ENCODE measurements at regions not wholly inside any gene's neighbourhood (a gene's known extent, or its start where the extent isn't known, plus 50 kb on each side); places are given as distances from the start of the nearest gene placed in this dataset.

DNA sequence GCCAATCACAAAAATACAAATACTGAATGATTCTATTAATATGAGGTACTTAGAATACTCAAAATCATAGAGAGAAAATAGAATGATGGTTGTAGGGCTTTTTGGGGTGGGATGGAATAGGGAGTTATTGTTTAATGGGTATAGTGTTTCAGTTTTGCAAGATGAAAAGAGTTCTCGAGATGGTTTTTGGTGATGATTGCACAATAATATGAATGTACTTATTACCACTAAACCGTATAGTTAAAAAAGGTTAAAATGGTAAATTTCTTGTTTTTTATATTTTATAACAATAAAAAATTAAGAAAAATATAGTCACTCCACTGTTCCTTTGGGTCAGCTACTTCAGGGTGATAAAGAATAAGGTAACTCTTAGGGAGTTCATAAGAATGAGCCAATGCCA is 560.1 kb downstream of the TDRD15 start:
- Mint-ChIP-seq H3K9me3 (peaks cover 26% of the 10 kb centered on the region), H3K27ac (no peak overlapping the region), H3K4me3 (no peak overlapping the region), H3K4me1 (no peaks in the 10 kb centered on the region), H3K36me3 (no peaks in the 10 kb centered on the region)
- ATAC-seq (no peak), DNase-seq (ENCODE audit: low spot score in 2 of 2) (no peak)

DNA sequence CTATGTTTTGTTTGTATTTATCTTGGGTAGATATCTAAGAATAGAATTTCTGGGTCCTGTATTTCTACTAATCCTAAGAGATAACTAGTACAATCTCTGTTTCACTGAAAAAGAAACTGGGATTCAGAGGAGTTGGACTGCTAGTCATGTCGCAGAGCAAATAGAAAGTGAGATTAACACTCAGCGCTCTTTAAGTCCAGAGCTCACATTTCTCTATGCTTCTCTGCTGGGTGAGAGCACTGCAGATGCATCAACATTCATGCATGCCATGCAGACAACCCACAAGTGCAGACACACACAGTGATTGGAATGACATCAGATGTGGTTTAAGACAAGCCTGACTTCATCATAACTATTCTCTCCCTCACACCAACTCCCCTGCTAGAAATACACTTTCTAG is 563.8 kb downstream of the TDRD15 start:
- Mint-ChIP-seq H3K27ac (no peak overlapping the region), H3K4me1 (no peaks in the 10 kb centered on the region), H3K36me3 (no peaks in the 10 kb centered on the region), H3K4me3 (no peak overlapping the region), H3K9me3 (peaks cover 11% of the 10 kb centered on the region)
- DNase-seq (ENCODE audit: low spot score in 2 of 2) (no peak), ATAC-seq (no peak)

DNA sequence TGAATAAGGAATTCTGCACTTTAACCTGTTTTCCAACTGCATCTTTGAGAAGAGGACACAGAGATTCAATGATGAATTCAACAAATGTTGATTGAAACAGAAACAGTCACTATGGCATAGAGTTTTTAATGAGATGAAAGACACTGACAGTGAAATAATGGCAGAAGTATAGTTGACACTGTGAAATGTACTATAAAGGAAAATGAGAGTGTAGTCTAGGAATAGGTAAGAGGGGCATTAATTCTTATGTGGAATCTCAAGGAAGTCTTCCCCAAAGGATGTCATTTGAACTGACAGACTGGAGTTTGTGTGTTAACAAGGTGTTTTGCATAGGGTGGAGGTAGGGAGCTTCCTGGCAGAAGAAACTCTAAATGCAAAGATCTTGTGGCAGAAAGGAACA is 566.2 kb downstream of the TDRD15 start:
- H3K4me1 Mint-ChIP-seq = no peaks in the 10 kb centered on the region
- ATAC-seq = no peak
- no peak overlapping the region for H3K4me3 Mint-ChIP-seq
- H3K36me3 Mint-ChIP-seq = no peaks in the 10 kb centered on the region
- peaks cover 2% of the 10 kb centered on the region for H3K9me3 Mint-ChIP-seq
- DNase-seq (ENCODE audit: low spot score in 2 of 2) = no peak
- H3K27ac Mint-ChIP-seq = no peak overlapping the region

- Mint-ChIP-seq H3K4me1 (no peaks in the 10 kb centered on the region), H3K27ac (no peak overlapping the region), H3K36me3 (no peaks in the 10 kb centered on the region), H3K9me3 (peaks cover 2% of the 10 kb centered on the region), H3K4me3 (no peak overlapping the region)
- ATAC-seq (no peak), DNase-seq (ENCODE audit: low spot score in 2 of 2) (no peak)
Observed at GRCh38 chr2:21693081-21693480, 569.3 kb downstream of the TDRD15 start.

DNA sequence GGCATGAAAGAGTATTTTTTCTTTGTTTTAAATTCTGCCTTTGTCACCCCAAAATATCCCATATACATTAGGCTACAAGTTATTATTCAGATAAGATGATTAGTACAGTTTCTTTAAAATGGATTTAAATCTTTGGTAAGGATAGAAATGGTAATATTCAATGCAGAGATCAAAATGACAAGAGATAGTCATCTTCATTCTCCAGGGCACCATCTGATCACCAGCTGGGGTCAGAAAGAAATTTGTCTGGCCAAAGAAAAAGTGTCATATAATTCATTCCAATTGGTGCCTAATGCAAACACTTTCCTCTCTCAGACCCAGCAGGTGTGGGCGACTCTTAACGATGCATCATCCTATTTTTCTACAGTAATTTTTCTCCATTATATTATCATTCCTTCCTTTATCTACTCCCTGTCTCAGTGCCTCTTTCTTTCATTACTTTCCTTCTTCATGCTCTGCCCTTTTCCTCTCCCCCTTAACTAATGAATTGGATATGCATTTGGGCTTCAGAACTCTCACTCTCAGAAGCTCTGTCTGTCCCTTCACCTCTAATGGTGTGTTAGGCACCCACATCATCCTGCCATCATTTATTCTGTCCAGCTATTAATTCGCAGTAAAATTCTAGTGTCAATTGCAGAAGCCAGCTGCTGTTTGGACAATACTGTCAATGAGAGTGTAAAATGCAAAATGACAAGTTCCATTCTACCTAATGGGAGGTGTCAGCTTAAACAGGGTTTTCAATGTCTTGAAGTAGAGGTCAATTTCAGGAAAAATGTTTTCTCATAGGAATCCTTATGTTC is 570.5 kb downstream of the TDRD15 start:
- no peak overlapping the region for H3K4me3 Mint-ChIP-seq
- no peaks in the 10 kb centered on the region for H3K36me3 Mint-ChIP-seq
- DNase-seq (ENCODE audit: low spot score in 2 of 2) = no peak
- no peak for ATAC-seq
- H3K27ac Mint-ChIP-seq = no peak overlapping the region
- H3K9me3 Mint-ChIP-seq = peaks cover 2% of the 10 kb centered on the region
- no peaks in the 10 kb centered on the region for H3K4me1 Mint-ChIP-seq

GRCh38 chr2:21696900-21697299 is 573.1 kb downstream of the TDRD15 start:
- ATAC-seq (no peak), DNase-seq (ENCODE audit: low spot score in 2 of 2) (no peak)
- no peak overlapping the region for H3K27ac Mint-ChIP-seq
- no peaks in the 10 kb centered on the region for H3K4me1 Mint-ChIP-seq
- no peaks in the 10 kb centered on the region for H3K36me3 Mint-ChIP-seq
- H3K4me3 Mint-ChIP-seq = no peak overlapping the region
- H3K9me3 Mint-ChIP-seq = peaks cover 7% of the 10 kb centered on the region

- no peak for DNase-seq (ENCODE audit: low spot score in 2 of 2)
- H3K36me3 Mint-ChIP-seq = no peaks in the 10 kb centered on the region
- peaks cover 7% of the 10 kb centered on the region for H3K9me3 Mint-ChIP-seq
- no peaks in the 10 kb centered on the region for H3K4me1 Mint-ChIP-seq
- H3K4me3 Mint-ChIP-seq = no peak overlapping the region
- no peak for ATAC-seq
- no peak overlapping the region for H3K27ac Mint-ChIP-seq
Observed at GRCh38 chr2:21700644-21701043, 576.9 kb downstream of the TDRD15 start.

DNA sequence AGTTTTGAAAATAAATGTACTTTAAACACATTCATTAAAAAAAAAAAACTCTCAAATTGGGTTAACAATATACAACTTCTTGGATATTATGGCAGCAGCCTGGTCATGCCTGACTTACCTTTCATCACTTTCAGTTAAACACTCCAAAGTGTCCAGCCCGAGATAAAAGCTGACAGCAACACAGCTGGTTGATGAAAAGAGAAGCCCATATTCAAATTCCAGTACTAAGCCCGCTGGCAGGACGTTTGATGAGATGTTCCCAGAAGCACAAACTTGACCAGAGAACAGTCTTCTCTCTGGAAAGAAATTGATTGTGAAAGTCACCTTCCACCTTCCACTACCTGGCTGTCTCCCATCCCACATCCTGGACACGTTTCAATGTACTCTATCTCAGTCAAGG is 586.3 kb downstream of the TDRD15 start:
- no peak for DNase-seq (ENCODE audit: low spot score in 2 of 2)
- H3K4me3 Mint-ChIP-seq = no peak overlapping the region
- H3K4me1 Mint-ChIP-seq = no peaks in the 10 kb centered on the region
- no peak for ATAC-seq
- H3K9me3 Mint-ChIP-seq = peaks cover 15% of the 10 kb centered on the region
- H3K36me3 Mint-ChIP-seq = no peaks in the 10 kb centered on the region
- no peak overlapping the region for H3K27ac Mint-ChIP-seq

- H3K36me3 Mint-ChIP-seq = no peaks in the 10 kb centered on the region
- H3K27ac Mint-ChIP-seq = no peak overlapping the region
- no peak overlapping the region for H3K4me3 Mint-ChIP-seq
- no peak for DNase-seq (ENCODE audit: low spot score in 2 of 2)
- H3K9me3 Mint-ChIP-seq = peaks cover 15% of the 10 kb centered on the region
- H3K4me1 Mint-ChIP-seq = no peaks in the 10 kb centered on the region
- no peak for ATAC-seq
Observed at GRCh38 chr2:21710496-21710895, 586.7 kb downstream of the TDRD15 start.

DNA sequence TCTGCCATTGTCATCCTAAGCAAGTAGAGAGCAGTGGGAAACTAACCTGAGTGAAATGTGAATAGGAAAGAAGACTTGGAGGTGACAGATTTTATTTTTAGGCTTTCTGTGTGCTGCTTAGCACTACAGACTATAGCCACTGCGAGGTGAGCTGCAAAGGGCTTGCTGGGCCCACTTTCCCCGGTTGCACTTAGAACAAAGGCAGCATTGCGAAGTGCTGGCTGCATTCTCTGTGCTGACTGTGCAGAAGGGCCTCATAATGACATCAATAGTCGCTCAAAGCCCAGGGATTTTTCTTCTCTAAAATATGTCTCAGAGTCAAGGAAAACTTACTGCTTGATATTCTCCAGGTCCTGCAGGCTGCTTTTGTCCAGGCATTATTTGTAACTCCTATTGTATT is 592.1 kb downstream of the TDRD15 start:
- ATAC-seq (no peak), DNase-seq (ENCODE audit: low spot score in 2 of 2) (no peak)
- Mint-ChIP-seq H3K4me1 (no peaks in the 10 kb centered on the region), H3K36me3 (no peaks in the 10 kb centered on the region), H3K9me3 (peaks cover 17% of the 10 kb centered on the region), H3K4me3 (no peak overlapping the region), H3K27ac (no peak overlapping the region)

DNA sequence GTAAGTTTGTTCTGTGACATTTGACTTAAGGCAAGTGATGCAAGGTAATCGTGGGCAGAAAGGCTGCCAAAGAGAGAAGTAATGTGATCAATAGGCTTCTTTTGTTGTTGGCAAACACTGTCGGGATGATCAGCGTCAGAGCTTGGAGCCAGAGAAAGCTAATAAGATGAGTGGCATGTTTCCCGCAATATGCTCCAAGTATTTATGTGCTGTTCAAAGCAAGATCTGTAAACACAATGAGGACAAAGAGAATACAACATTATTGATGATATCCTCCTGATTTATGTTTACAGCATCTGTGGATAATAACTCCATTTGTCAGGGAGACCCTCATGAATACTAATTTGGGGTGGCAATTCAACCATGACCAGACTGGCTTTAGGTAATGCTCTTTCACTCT is 603.3 kb downstream of the TDRD15 start:
- no peak overlapping the region for H3K4me3 Mint-ChIP-seq
- ATAC-seq (no peak), DNase-seq (ENCODE audit: low spot score in 2 of 2) (no peak)
- H3K36me3 Mint-ChIP-seq = no peaks in the 10 kb centered on the region
- peaks cover 3% of the 10 kb centered on the region for H3K9me3 Mint-ChIP-seq
- H3K4me1 Mint-ChIP-seq = no peaks in the 10 kb centered on the region
- H3K27ac Mint-ChIP-seq = no peak overlapping the region

GRCh38 chr2:21728133-21728532 is 604.4 kb downstream of the TDRD15 start:
- peaks cover 3% of the 10 kb centered on the region for H3K9me3 Mint-ChIP-seq
- no peak overlapping the region for H3K27ac Mint-ChIP-seq
- no peaks in the 10 kb centered on the region for H3K4me1 Mint-ChIP-seq
- ATAC-seq = no peak
- DNase-seq (ENCODE audit: low spot score in 2 of 2) = no peak
- H3K4me3 Mint-ChIP-seq = no peak overlapping the region
- no peaks in the 10 kb centered on the region for H3K36me3 Mint-ChIP-seq

DNA sequence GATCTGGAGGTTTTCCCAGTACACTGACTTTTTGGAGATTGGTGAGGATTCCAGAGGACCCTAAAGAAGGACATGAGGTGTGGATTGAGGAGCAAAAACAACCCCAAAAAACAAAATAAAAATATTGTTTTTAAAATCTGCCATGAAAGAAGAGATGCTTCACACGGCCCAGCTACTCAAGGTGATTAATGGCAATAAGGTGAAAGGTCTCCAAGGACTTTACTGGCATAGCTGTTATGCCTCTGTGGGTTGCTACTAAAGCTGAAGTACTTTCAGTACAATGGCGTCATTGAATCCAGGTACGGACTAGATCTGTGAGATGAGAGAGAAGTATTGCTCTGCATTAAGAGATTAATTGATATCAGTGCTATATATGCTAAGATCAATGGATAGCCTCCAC is 606.4 kb downstream of the TDRD15 start:
- H3K9me3 Mint-ChIP-seq = peaks cover 3% of the 10 kb centered on the region
- no peak for DNase-seq (ENCODE audit: low spot score in 2 of 2)
- H3K27ac Mint-ChIP-seq = no peak overlapping the region
- no peaks in the 10 kb centered on the region for H3K4me1 Mint-ChIP-seq
- no peak overlapping the region for H3K4me3 Mint-ChIP-seq
- no peaks in the 10 kb centered on the region for H3K36me3 Mint-ChIP-seq
- no peak for ATAC-seq

- H3K9me3 Mint-ChIP-seq = peaks cover 18% of the 10 kb centered on the region
- no peak overlapping the region for H3K4me3 Mint-ChIP-seq
- no peak for DNase-seq (ENCODE audit: low spot score in 2 of 2)
- no peaks in the 10 kb centered on the region for H3K4me1 Mint-ChIP-seq
- H3K36me3 Mint-ChIP-seq = no peaks in the 10 kb centered on the region
- H3K27ac Mint-ChIP-seq = no peak overlapping the region
- ATAC-seq = no peak
Observed at GRCh38 chr2:21740484-21740883, 616.7 kb downstream of the TDRD15 start.

DNA sequence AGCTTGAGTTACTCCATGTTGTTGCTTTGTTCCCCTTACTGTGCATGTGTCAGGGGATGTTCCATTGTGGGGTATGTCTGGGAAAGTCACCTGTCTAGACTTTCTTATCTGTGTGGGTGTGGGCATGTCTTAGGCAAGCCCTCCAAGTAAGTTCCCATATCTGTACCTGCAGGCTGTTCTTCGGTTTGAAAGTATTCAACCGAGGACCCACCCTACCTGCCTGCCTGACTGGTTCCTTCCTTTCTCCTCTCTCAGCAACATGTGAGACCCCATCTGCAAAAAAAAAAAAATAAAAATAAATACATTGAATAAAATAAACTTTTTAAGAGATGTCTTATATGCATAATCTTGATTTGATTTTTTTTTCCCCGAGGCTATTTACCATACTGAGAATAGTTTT is 622.7 kb downstream of the TDRD15 start:
- ATAC-seq (no peak), DNase-seq (ENCODE audit: low spot score in 2 of 2) (no peak)
- H3K36me3 Mint-ChIP-seq = no peaks in the 10 kb centered on the region
- no peak overlapping the region for H3K27ac Mint-ChIP-seq
- no peak overlapping the region for H3K4me3 Mint-ChIP-seq
- peaks cover 13% of the 10 kb centered on the region for H3K9me3 Mint-ChIP-seq
- H3K4me1 Mint-ChIP-seq = no peaks in the 10 kb centered on the region

GRCh38 chr2:21748501-21748900 is 624.7 kb downstream of the TDRD15 start:
- H3K27ac Mint-ChIP-seq = no peak overlapping the region
- DNase-seq (ENCODE audit: low spot score in 2 of 2) = no peak
- peaks cover 19% of the 10 kb centered on the region for H3K9me3 Mint-ChIP-seq

More at GRCh38 chr2:21748501-21748900, 624.7 kb downstream of the TDRD15 start:
- Mint-ChIP-seq H3K4me3 (no peak overlapping the region), H3K4me1 (no peaks in the 10 kb centered on the region), H3K36me3 (no peaks in the 10 kb centered on the region)
- ATAC-seq = no peak
